ENCODE measurements at regions not wholly inside any gene's neighbourhood (a gene's known extent, or its start where the extent isn't known, plus 50 kb on each side); places are given as distances from the start of the nearest gene placed in this dataset.

DNA sequence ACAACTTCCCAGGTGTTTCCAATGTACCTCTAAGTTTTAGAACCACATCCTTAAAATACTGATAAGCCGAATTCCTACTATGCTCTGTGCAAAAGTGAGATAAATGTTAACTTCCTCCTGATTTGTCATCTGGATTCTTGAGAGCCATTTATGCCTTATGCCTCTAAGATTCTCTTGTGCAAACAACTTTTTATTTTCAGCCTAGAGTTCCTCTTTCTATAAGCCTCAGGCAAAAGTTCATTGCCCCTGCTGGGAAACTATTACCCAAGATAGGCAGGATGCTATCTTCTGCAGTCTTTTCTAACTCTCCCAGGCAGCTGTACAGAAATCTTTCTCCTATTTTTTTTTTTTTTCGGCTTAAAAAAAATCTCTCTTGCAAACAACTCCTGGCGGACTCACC lies 216.1 kb downstream of the KCNJ3 start:
- no peak for DNase-seq (ENCODE audit: low read depth in 2 of 2)

GRCh38 chr2:154912215-154912614 lies 213.7 kb downstream of the KCNJ3 start:
- no peak for DNase-seq (ENCODE audit: low read depth in 2 of 2)

GRCh38 chr2:154911729-154912128 lies 213.2 kb downstream of the KCNJ3 start:
- no peak for DNase-seq (ENCODE audit: low read depth in 2 of 2)

- no peak for DNase-seq (ENCODE audit: low read depth in 2 of 2)
Measured at GRCh38 chr2:154910701-154911100, 212.2 kb downstream of the KCNJ3 start.

GRCh38 chr2:154908327-154908726 lies 209.8 kb downstream of the KCNJ3 start:
- DNase-seq (ENCODE audit: low read depth in 2 of 2) = no peak

Data from stimulated activated CD4-positive, alpha-beta T cell treated with anti-CD3 and anti-CD28 coated beads, Interleukin-15, amount 100 ng/mL, for 48 hours (primary cell).